KG1 (cell line): ENCODE measurements at regions not wholly inside any gene's neighbourhood (a gene's known extent, or its start where the extent isn't known, plus 50 kb on each side); places are given as distances from the start of the nearest gene placed in this dataset.
"Not testable (repeated sequence)": the region's sequence is repeated elsewhere in the genome, so short reads cannot be mapped to it uniquely, and the experiment has no call there.

Source experiments
- DNase-seq: peaks from one replicate; lab custom pipeline; 2025; lab: John Stamatoyannopoulos, UW

DNA sequence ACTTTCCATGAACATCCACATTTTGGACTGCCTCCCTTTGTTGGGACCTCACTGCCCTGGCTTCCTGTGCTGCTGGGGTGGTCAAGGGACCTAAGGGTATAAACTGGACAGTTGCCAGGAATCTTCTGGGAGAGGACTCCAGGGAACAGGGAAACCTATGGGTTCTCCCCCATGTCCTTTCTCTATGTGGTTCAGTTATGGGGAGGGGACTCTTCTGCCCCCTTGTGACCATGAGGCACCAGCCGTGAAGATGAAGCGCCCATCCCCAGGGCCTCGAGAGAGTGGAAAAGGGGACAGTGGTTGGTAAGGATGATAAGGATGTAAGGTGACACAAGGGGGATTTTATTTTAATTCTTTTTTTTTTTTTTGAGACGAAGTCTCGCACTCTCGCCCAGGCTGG is 177.0 kb upstream of the TMEM132C start:
- no peak for DNase-seq

DNA sequence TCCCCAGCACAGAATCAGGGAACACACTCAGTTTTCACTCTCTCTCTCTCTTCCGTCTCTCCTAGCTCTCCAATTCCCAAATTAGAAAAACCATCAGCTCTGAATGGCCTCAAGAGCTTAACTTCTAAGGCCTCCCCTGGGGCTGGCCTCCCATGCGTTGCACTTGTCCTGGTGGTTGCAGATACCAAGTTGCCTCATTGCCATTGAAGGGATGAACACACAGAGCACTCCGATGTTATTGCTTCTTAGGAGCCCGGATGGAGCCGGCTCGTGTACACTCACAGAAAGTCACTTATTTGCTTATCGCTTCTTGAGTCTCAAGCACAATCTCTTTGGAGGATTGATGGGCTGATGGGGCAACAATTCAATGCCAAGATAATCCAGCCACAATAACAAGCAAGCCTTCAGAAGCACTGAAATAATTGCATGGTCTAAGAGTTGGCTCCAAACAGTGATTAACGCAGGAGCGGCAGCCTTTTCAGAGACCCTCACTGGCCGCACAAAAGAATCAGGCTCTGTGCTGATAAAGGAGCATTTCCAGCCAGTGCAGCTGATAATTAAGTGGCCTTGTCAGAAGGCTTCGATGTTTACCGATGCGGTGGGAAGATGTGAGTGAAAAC is 175.8 kb upstream of the TMEM132C start:
- DNase-seq, result no peak

DNA sequence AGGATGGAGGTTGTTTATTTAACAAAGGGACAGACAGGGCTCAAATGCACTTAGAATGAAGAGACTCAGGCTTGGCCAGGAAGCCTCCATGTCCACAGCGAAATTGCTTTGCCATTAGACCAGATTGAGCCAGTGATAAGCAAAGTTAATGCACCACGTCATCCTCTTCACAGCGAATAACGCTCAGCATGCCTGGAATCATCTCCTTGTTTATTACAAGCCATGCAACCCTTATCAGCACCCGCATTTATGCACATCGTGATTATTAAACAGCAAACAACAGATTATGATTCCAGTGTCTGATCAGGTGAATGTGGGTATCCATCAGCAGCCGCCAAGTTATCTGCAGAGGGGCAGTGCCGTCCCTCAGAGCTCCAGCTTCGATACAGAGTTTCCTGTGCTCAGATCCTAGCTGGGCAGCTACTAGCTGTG is 175.0 kb upstream of the TMEM132C start:
- DNase-seq, result no peak

DNA sequence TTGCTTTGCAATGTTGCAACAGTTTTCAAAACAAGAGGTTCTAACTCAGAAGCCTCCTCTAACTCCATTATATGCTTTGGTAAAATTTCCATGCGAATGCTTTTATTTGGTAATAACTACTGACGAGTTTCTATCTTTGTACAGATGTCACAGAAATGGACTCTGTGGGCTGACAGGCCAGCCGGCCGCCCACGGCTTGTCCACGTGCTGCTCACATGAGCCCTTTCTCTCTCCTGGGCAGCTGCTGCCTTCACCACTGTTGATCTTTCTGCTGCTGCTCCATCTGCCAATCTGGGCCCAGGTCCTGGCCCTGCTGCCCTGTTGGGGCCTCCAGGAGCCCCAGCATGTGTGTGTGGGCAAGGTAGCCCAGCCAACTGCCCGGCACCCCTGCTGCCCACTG is 168.2 kb upstream of the TMEM132C start:
- DNase-seq, result no peak

DNA sequence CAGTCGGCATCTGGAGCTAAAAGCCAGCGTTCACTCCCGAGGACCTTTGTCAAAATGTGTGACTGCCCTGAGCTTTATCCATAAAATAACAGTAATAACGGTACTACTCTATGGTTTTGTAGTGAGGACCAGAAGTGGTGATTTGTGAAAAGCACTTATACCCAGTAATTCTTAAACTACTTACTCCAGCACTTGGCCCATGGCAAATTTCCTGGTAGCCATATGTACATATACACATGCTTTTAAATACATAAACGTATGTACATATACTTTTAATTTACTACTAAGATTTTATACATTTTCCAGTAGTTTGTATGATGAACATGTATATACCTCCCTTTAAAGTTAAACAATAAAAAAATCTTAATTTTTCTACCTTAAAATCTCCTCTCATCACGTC is 163.8 kb upstream of the TMEM132C start:
- DNase-seq, result no peak

DNA sequence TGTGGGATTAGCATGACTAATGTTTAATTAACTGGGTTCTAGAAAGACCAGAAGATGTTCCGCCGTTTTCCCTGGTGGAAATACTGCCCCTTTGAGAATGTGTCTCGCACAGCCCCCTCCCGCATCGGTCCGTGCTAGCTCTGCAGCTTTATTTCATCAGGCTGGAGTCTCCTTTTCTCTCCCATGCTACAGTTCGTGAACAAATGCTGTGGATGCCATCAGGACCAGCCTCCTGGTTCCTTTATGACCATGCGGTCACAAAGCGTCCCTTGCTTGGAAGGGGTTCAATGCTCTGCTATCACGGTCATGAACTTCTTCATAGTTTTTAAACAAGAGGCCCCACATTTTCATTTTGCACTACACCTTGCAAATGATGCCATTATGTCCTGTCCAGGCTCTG is 157.7 kb upstream of the TMEM132C start:
- no peak for DNase-seq

DNA sequence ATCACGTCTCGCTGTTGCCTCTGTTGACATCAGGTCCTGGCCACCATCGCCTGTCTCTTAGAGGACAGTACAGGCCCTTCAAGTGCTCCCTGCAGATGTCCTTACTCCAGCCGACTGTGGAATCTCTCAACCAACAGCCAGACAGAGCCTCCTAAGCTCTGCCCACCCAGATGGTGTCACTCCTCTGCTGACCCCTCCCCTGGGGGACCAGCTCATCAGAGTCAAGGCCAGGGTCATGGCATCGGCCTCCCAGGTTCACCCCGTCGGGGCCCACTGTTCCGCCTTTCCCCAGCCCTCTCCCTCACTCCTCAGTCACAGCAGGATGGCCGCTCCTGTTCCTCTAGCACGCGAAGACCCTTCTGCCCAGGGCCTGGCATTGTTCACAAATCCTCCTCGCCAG is 157.3 kb upstream of the TMEM132C start:
- no peak for DNase-seq

DNA sequence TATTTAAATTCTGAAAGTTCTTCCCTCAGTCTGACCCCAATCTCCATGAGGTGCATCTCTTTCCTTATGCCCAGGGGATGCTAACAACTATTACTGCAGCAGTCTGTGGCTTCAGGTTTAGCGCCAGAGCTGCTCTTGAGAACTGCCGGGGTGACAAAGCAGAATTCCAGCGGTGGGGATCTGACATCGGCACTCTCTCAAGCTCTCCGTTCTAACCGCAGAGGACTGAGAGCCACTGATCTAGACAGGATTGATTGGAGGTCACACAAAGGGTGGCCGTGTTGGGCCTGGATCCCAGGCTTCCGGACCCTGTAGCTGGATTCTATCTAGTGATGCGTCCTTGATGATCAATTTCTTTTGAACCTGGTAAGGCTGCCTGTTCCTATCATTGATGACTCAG is 155.6 kb upstream of the TMEM132C start:
- DNase-seq, result no peak

DNA sequence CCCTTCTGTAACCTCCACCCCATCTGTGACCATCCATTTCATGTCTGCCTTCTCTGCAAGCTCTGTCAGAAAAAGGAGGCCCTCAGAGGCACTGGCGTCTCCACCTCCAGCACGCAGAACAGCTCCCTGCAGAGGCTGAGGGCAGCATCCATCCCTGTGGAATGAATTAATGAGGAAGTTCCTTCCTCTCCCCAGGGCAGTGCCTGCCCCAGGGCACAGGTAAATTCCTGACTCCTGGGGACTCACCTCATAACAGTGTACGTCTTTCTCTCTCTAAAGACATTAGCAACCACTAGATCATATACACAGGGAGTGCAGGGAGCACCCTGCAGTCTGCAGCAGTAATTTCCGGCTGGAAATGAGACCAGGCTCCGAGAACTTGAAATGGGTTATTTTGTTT is 155.0 kb upstream of the TMEM132C start:
- no peak for DNase-seq

DNA sequence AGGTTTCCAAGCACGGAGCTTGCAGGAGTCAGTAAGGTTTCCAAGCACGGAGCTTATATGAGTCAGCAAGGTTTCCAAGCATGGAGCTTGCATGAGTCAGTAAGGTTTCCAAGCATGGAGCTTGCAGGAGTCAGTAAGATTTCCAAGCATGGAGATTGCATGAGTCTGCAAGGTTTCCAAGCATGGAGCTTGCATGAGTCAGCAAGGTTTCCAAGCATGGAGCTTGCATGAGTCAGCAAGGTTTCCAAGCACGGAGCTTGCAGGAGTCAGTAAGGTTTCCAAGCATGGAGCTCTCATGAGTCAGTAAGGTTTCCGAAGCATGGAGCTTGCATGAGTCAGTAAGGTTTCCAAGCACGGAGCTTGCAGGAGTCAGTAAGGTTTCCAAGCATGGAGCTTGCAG is 153.7 kb upstream of the TMEM132C start:
- not testable (repeated sequence) for DNase-seq

DNA sequence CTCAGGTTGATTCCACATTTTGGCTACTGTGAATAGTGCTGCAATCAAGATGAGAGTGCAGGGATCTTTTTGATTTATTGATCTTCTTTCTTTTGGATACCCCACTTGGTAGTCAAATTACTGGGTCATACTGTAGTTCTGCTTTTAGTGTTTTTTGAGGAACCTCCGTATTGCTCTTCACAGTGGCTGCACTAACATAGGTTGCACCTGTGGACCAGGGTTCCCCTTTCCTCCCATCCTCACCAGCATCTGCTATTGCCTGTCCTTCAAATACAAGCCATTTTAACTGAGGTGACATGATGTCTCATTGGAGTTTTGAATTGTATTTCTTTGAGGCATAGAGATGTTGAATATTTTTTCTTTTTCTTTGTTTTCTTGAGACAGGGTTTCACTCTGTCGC is 152.5 kb upstream of the TMEM132C start:
- DNase-seq, result no peak

DNA sequence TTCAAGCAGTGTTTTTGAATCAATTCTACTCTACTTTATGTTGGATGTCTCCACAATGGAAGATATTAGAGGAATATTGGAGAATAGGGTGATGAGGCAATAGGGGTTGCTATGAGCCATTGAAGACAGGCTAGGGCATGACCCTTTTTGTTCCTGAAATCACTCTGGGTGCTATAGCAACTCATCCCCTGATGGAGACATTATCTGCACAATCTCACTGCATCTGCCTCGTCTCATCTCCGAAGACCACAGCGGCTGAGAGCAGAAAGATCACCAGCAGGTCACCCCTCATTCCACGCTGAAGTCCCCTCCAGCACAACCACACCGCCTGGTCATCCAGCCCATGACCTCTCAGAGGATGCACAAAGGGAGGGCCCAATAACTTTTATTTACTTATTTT is 150.4 kb upstream of the TMEM132C start:
- no peak for DNase-seq

DNA sequence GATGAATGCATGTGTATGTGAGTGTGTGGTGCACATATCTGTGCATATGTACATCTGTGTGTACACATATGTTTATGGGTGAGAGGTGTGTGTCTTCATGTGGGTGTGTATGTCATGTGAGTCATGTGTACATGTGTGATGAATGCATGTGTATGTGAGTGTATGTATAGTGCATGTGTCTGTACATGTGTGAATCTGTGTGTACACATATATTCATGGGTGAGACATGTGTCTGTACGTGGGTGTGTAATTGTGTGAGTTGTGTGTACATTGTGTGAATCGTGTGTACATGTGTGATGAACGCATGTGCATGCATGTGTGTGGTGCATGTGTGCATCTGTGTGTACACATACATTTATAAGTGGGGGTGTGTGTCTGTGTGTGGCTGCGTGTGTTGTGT is 146.9 kb upstream of the TMEM132C start:
- no peak for DNase-seq

DNA sequence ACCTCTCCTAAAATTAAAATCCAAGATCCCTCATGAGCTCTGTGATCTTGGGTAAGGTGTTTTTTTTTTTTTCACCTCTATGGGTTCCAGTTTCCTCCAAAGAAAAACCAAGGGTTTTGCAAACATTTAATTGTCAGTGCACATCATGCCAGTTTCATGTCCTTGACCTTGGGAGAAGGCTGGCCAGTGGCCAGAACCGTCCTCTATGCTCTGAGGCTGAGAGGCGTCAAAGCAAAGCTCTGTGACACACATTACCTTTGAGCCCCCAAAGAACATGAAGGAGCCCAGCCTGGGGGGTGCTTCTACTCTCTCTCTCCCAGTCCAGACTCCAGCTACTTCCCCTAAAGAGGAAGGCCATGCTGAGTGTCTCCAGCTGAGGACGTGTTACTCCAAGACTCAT is 145.5 kb upstream of the TMEM132C start:
- DNase-seq, result no peak

DNA sequence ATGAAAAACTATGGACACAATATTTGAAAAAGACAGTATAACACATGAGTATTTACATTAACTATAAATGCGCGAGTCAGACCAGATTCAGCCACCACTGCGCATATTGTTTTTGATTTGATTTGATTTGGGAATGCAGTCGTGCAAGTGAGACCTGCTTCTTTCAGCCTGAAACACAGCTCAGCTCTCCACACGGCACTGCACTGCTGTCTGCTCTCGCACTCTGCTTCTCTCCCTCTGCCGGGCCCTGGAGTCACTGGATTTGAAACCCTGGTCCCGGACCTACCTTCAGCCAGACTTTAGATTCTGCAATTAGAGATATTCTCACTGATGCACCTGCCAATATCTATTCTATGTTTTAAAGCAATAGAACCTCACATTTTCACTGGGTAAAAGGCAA is 143.9 kb upstream of the TMEM132C start:
- DNase-seq, result no peak

DNA sequence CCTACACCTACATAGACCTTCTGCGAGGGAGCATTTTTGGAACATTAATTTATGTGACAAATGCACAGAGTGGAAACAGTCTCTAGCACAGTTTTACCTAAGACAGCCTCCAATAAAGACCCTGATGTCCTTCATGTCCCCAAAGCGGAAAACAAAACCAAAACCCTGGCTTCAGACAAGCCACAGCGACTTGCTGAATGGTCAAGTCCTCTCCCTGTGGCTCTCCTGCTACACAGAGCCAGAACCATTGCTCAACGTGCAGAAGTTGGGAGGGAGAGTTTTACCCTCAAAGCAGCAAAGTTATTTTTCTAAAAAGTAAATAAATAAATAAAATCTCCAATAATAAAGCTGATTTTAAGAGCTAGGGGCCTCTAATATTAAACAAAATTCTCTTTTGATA is 135.0 kb upstream of the TMEM132C start:
- DNase-seq, result no peak

DNA sequence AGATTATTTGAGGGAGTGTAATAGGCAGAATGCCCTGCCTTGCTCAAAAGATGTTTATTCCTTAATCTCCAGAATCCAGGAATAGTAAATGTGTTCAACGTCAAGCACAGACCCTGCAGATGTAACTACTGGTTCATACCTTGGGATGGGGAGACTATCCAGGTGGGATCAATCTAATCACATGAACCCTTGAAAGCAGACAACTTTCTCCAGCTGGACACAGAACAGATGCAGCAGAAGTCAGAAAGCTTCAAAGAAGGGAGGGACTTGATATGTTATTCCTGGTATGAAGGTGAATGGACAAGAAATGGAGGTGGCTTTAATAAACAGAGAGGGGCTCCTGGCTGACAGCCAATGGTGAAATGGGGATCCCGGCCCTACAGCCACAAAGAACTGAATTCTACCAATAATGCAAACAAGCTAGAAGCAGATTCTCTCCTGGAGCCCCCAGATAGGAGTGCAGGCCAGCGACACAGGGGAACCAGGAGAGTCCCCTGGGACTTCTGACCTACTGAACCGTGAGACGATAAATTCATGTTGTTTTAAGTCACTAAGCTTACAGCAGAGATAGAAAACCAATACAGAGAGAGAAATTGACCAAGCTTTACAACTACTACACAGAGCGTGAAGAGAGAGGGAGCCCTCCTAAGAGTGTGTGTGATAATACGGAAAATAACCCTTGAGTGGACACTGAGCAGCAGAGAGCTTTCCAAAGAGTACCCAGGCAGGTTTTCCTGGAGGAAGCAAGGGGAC is 133.5 kb upstream of the TMEM132C start:
- no peak for DNase-seq

DNA sequence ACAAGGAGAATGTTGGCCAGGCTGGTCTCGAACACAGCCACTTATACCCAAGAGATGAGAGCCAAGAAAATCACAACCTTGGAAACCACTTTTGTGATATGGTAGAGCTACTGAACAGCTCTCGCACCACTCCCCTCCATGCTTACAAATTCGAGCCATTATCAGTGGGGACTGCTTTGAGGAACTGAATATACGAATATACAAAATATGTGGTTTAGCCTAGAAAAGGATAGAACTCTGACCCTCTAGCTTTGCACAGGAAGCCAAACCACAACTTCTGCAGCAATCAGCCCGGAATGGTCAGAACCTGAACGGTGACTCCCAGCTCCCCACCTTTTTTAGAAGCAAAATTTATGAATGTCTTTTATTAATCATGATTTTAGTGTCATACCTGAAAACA is 129.8 kb upstream of the TMEM132C start:
- no peak for DNase-seq

DNA sequence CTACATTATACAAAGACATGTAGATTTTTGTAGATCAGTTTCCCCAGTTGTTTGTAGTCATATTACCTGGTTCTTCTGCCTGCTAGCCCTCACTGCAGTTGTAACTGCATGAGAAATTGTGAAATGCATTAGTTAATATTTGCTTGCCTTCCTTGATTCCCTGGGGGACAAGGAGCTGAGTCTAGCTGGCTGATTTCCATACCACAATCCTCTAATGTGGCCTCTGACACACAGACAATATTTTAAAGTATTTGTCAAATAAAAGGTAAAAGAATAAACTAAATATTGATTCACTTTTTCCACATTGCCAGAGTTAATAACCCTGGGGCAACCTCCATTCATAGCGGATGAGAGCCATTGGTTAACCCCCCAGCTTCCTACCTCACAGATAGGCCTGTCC is 128.8 kb upstream of the TMEM132C start:
- no peak for DNase-seq

DNA sequence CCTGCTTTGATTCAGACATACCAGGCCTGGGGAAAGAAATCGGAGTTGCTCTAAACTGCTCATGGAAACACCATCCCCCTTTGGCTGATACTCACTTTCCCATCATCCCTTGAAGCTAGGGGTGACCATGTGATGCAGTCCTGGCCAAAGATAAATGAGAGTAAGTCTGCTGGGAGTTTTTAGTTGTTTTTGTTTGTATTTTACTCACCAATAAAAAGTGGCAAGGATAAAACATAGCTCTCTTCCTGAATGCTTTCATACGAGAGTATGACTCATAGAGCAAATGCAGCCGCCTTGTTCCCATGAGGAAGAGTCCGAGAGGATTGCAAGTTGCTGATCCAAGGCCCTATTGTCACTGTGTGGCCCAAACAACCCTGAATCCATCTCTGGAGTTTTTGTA is 126.4 kb upstream of the TMEM132C start:
- DNase-seq, result no peak

DNA sequence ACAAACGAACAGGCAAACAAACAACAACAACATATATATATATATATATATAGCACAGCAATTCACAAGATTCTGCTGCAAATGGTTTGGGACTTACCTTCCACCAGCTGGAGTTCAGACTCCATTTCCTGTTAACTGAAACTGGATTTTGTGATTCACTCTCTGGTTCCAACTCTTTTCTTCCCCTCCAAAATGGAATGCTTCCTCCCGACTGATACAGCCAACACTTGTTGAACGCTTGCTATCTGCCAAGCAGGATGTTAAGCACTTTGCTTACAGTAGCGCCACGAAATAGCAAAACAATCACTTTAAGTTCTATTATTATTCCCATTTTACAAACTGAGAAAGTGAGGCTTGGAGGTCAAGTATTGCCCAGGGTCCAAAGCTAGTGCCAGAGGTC is 116.0 kb upstream of the TMEM132C start:
- no peak for DNase-seq

DNA sequence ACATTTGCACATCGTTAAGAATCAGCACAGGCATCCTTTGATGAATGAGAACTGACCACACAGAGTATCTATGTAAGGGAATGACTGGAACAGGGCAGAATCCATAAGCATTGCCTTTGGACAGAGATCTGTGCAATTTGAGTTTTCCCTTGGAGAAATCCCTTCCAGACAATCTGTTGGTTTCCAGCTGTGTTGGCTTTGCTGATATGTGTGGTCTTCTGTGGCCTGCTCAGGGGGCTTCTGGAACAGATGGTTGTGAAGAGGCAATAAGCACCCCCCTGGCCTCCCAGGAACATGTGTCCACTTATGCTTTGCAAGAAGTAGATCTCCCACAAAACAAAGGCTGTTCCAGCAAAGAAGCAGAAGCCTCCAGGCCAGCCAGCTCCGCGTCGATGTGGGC is 111.4 kb upstream of the TMEM132C start:
- no peak for DNase-seq

DNA sequence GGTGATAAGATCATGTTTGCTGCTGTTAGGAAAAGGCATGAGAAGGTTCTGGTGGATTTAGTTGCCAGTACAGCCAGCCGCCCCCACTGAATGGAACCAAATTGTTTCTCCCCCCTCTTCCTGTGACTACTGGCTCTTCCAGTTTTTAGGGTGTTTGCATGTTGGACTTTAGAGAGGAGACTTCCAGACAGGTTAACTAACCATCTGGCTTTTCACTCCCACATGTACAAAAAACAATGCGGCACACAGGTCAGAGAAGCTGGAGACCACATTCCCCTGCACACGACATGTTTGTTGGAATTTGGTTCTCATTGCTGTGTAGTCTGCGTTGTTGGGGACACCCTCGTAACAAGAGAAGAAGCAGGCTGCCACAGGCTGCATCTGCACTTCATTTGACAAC is 103.9 kb upstream of the TMEM132C start:
- DNase-seq, result no peak

DNA sequence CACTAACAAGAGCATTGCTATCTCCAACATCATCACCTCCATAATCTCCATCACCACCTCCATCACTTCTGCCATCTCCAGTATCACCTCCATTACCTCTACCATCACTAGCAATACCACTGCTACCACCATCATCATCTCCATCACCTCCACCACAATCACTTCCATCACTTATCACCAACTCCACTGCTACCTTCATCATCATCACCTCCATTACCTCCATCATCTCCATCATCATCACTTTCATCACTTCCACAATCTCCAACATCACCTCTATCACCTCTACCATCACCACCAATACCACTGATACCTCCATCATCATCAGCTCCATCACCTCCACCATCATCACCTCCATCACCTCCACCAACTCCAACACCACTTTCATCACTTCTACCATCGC is 102.4 kb upstream of the TMEM132C start:
- DNase-seq, result no peak
